Left hindlimb (tissue), 1 donor: ENCODE measurements at regions not wholly inside any gene's neighbourhood (a gene's known extent, or its start where the extent isn't known, plus 50 kb on each side); places are given as distances from the start of the nearest gene placed in this dataset.

Source experiments
- DNase-seq: peaks from one replicate; pipeline ENCODE4 v3.0.0-alpha.2; 2018

DNA sequence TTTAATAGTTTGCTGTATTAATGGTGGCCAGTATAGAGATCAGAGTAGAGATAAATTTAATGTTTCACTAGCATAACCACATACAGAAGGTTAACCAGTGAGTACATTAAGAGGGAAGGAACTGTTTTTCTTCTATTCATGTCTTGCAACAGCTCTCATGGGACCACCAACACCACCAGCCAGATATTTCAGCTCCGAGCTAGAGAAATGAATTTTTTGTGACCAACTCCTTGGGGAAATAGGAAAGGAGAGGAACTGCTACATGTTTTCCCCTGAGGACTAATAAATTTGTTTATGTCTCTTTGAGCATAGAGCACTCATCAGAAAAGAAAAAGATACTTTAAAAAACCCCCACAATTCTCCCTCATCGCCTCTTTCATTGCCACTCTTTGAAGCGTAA, 247.5 kb downstream of the MBNL1 start:
- DNase-seq = no peak

DNA sequence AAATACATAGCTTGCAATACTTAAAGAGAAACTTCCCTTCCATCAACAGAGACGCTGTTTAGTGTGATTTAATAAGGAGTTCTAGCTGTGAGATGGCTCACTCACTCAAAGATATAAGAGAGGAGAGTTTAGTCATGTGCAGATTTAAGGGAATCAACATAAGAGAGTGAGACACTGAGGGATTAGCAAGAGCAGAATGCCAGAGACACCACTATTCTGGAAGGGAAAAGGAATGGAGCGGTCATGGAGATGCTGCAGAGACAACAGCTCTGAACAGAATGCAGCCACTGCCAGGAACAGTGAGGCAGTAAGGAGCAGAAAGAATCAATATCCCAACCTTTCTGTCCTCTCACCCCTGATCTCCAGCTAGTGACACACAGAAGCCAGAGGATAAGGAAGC, 248.8 kb downstream of the MBNL1 start:
- DNase-seq = no peak

DNA sequence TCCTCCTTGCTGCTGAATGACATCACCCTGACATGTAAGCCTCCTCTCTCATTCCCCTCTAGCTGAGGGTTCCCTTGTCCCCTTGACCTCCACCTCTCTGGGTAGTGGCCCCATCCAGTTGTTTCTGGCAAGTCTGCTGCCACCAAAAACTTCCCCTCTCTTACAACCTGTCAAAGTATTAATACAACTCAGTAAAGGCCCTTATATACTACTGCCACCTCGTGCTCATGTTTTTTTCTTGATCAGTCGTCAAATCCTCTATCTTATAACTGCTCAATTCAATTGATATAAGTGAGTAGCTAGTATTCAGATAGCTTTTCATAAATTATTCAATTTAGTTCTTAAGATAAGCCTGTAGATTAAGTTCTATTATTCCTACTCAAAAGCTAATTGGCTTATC, 249.6 kb downstream of the MBNL1 start:
- no peak for DNase-seq

DNA sequence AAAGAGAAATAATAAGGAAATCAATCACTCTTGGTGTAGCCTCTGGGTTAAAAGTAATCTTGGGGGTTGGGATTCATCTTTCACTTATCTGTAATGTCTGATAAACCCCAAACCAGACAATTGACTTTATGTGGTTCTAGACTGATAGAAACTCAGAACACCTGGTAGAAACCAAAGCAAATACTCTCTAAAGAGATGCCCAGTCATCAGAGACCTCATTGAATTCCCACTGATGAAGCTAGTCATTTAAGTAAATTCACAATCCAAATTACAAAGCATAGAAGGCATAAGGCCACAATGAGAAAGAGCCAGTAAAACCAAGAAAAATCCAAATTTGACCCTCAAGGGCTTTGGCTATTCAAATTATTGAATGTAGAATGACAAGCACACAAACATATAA, 250.6 kb downstream of the MBNL1 start:
- no peak for DNase-seq

DNA sequence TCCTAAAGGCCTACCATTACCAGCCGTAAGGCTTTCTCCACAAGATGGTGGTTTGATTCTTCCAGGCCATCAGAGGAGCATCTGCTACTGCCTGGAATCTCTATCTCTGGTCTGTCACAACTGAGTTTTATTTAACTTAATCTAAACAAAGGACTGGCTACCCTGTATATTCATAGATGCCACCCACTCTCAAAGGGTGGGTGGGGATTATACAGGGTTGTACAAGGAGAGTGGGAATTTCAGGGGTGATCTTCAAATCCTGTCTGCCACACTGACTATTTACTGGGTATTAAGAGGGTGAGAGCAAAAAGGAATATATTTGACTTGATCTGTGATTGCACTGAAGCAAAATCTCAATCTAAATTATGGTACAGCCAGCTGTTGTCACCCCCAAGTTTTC, 253.3 kb downstream of the MBNL1 start:
- DNase-seq = no peak

DNA sequence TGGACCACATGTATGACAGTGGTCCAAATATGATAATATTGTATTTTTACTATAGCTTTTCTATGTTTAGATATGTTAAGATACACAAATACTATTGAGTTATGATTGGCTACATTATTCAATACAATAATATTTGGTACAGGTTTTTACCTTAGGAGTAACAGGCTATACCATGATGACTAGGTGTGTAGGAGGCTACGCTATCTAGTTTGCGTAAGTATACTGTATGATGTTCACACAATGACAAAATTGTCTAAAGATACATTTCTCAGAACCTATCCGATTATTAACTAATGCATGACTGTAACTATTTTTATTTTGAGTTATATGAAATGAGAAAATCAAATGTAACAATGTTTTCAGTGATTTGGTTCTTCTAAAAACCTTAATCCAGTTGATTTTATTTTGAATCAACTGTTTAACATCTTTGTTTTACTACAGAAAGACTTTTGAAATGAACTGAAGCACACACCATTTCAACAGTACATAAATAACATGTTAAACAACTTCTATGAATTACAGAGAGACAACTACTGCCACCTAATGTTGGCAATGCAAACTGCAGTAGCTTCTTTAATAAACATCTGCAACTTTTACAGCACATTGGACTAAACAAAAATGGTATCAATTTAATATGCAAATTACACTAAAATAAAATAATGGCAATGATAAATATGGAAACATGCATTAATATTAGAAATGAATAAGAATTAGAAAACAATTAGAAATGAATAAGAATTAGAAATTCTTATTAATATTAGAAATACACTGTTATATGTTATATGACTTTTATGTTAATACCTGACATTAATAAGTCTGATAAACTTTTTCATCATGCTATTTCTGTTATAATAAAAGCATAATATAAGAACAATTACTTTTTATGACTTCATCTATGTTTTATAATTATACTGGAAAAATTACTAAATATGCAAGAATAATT, 255.7 kb downstream of the MBNL1 start:
- DNase-seq = no peak

DNA sequence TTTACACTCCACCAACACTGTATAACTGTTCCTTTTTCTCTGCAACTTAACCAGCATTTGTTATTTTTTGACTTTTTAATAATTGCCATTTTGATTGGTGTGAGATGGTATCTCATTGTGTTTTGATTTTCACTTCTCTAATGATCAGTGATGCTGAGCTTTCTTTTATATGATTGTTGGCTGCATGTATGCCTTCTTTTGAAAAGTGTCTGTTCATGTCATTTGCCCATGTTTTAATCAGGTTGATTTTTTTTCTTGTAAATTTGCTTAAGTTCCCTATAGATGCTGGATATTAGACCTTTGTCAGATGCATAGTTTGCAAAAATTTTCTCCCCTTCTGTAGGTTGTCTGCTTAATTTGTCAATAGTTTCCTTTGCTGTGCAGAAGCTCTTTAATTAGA, 263.0 kb downstream of the MBNL1 start:
- DNase-seq = no peak

DNA sequence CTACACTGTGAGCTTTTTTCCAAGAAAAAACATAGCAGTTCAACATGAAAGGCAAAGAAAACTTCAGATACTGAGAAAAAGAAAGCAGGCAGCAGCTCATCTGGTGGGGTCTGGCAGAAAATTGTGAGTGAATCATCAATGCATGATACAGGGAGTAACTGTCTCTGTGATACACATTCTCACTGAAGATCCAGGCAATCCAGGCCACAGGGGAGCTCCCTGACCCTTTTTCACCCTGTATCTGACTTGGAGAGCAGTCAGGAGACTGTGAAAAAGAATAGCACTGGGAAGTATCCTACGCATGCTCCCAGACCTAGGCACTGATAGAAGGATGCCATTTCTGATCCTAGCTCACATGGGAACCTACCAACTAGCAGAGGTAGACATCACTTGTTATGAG, 269.8 kb downstream of the MBNL1 start:
- no peak for DNase-seq

DNA sequence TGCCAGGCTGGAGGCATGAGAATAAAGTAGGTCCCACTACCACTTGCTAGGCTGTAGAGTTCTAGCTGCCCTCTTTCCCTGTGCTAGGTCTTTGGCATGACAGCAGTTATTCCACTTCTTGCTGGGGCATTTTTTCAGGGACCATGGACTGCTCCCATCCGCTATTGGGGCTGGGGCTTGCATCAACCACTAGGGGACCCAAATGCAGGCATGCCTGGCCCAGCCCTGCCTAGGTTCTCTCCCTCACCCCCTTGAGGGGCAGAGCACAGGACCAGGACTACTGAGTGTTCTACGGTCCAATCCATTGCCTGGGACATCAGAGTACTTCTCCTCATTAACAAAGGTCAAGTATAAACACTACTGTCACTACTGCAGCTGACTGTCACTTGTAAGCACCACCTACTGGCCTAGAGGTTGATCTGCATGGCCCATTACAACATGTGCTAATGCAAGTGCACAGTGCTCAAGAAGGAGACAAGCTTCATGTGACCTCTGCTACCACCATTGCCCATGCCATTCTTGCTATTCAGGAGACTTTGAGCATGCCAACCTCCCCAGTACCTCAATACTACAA, 270.5 kb downstream of the MBNL1 start:
- DNase-seq = no peak

DNA sequence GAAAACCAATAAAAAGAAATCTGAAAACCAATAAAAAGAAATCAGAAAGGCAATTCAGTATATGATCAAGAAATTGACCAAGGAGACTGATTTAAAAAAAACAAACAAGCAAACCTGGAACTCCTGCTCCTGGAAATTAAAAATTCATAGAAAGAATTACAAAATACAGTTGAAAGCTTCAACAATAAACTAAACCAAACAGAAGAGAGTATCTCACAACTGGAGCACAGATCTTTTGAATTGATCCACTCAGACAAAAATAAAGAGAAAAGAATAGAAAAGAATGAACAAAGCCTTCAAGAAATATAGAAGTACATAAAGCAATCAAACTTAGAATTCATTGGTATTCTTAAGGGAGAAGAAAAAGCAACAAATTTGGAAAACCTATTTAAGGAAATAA, 271.4 kb downstream of the MBNL1 start:
- no peak for DNase-seq

DNA sequence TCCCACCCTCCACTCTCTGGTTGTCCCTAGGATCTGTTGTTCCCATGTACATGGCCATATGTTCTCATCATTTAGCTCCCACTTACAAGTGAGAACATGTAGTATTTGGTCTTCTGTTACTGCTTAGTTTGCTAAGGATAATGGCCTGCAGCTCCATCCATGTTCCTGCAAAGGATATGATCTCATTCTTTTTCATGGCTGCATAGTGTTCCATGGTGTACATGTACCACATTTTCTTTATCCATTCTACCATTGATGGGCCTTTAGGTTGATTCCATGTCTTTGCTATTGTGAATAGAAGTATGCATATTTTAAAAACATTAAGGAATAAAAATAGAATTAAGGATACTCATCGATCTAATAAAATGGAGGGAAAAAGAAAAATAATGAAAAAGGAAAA, 278.4 kb downstream of the MBNL1 start:
- no peak for DNase-seq

DNA sequence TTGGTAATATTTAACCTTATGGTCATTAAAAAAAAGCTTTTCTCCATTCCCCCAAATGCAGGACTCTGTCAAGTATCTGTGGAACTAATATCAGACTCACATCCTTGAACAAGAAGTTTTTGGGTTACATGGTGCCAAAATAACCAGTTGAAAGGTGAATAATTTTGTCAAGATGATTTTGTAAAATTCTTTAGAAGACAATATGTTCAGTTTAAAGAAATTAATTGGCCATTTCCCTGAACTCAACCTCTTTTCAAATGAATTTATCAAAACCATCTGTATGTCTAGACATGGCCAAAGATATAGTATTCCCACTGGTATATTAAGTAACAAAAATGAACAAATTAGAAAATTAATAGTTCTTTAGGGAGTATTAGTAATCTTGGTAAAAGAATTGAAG, 280.5 kb downstream of the MBNL1 start:
- no peak for DNase-seq

DNA sequence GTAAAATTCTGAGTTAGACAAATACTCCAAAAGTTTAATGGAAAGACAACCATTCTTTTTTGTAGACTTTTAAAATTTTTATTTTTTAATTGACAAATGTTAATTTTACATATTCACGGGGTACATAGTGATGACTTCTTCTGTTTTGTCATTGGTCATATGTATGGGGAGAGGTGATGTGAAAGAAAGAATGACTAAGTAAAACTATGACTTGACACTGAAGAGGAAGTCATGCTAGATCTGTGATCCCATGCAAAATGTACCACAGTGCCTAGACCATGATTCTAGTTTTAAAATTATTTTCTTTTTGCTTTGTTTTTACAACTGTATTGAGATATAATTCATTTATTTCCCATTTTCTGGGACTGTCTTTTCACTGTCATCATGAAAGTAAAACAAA, 281.6 kb downstream of the MBNL1 start:
- DNase-seq = no peak

DNA sequence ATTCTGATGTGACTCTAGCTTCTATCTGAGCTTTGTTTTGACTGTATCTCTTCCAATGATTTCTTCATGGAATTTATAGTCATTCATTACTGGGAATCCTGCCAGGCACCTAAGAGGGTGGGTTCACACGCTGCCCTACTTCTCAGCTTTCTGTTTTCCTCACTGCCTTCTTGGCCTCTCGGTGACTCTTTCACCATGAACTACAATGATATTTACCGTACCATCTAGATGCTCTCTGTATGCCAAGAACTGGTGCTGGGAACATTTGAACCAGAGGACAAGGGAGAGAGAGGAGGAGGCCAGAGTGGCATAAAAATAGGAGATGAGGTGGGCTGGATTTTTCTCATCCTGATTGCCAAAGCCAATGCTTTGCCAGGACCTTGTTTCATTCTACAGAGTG, 280.0 kb upstream of the P2RY1 start:
- DNase-seq = no peak

DNA sequence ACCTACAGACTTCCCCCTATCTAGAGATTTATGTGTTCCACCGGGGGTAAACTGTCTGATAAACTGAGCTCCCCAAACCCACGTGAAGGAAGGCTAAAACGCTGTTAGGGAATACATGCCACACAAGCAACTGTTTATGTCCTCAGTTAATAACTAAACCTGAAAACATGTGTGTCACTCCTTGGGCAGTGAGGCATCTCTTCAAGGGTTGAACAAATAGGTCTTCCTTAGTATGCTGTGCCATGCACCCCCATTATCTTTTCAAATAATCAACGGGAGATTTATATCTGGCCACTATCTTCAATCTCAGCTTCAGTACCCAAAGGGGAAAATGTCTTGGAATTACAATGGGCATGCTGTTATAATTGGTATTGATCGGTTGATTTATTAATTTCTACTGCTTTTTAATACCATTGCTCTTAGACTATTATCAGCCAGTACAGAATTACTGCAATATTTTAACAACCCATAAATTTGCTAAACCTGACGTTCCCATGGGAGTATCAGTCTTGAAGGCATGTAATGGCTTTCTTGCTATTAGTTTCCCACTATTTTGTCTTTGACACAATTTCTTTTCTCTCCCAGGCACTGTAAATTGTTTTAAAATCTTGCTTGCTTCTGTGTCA, 279.2 kb upstream of the P2RY1 start:
- DNase-seq = no peak

DNA sequence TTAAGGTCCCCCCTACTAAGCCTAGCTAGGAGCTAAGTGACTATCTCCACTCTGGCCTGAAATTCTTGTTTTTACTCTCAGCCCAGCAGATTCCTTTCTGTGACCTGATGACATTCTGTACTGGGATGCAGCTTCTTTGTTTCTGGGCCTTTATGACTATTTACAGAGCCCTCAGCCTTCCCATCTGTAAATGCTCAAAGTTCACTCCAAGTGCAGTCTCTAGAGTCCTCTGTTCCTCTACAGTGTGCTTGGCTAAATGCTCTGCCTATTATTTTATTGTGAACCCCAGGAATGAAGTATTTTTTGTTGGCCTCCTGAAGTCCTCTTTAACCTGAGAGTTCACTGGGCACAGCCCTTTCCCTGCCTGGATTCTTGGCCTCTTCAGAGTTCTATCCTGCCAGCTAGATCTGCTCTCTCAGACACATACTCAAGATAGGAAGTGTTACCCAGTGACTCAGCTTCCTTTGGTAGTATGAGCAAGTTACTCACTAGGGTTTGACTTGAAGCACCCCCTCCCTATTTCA, 278.1 kb upstream of the P2RY1 start:
- peak; percentile 30 for DNase-seq

DNA sequence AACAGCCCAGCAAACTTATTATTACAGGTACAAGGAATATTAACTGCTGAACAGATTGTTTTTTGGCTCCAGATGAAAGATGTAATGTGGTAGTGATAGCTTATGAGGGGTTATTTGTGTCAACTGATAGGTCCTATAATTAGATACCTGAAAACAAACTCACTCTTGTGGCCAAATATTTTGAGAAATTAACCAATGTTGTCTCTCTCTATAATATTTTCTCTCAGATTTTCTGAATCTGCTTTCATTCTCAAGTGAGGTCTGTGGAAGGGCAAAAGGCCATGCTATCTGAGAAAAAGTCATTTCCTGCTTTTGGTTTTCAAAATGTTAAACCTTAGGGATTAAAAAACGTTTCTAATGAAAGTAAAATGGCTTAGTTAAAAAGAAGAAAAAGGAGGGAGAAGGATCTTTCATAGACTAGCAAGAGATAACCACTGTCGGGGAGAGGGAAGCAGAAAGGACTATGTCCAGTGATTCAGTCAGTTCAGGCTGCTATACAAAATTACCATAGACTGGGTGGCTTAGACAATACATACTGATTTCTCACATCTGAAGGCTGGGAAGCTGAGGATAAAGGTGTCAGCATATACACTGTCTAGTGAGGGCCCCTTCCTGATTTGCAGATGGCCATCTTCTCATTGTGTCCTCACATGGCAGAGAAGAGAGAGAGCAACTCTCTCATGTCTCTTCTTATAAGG, 277.5 kb upstream of the P2RY1 start:
- DNase-seq = no peak

DNA sequence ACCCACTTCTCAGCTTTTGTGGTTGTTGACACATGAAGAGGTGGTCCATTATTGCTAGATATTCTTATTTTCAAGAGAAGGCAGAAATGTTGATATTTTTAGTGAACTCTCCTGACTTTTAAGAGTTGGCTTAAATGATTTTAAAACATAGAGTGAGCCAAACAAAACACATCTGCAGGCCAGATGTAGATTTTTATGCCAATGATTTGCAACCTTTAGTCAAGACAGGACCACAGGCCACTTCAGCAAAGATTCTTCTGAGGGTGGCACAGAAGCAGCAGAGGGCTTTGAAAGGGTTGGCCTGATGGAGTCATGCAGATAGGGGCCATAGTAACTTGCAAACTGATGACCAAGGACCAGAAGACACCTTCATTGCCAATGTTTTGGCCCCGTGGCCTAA, 276.5 kb upstream of the P2RY1 start:
- DNase-seq = no peak

DNA sequence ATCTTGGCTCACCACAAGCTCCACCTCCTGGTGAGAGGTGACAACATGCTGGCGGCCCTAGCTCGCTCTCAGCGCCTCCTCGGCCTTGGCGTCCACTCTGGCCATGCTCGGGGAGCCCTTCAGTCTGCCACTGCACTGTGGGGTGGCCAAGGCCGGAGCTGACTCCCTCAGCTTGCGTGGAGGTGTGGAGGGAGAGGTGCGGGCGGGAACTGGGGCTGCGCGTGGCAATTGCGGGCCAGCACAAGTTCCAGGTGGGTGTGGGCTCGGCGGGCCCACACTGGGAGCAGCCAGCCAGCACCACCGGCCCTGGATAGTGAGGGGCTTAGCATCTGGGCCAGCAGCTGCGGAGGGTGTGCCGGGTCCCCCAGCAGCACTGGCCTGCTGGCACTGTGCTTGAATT, 275.7 kb upstream of the P2RY1 start:
- DNase-seq = no peak

DNA sequence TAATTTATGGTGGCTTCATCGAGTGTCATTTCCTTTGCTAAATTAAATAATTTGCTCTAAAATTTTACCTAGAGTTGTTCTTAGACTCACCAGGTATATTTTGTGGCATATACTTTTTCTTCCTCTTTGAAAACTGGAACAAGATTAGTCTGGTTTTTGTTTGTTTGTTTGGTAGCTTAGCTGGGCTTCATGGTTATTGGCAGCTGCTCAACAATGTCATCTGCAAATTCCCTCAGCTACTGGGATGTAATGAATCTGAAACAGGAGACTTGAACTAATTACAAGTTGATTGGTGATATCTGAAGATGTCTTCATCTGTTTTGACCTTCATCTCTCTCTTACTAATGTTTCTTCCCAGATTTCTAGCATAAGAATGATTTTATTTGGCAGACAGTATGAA, 270.5 kb upstream of the P2RY1 start:
- DNase-seq = no peak

DNA sequence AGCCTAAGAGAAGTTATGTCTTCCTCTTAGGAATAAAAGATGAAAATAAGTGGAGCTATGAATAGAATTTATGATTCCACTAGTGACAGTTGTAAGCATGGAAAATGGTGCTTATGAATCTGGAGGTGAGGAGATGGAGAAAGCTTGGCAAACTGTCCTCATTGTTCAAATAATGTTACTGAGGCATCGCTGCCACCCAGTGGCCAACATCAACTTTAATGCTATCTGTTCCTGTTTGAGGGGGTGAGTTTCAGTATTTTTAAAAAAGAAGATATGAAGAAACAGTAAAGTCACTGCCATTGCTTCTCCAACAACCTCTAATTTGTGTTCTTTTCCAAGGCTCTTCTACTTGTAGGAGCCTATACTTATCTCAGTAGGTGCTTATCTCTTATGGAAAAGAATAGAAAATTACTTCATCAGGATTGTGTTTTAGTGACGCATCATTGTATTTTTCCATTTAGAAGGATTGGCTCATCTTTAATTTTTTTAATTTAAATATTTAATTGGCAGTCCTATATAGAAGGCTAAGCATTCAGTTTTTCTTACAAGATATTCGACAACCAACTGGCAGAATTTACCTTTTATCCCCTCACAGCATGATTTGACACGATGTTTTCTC, 260.4 kb upstream of the P2RY1 start:
- DNase-seq = no peak

DNA sequence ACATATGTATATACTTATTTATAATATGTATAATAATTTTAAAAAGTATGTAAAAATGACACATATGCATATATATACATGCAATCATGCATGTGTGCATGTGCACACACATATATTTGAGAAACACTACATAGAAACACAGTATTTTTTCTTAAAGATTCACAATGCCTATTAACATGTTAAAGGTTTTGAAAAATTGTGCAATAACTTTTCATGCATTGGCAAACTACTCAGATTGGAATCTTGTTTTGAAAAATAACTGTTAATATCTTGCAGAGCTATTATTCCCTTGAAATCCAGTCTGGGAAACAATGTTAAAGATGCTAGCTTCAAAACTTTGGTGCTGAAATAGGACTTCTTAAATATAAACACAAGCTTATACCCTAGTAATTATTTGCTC, 256.2 kb upstream of the P2RY1 start:
- DNase-seq = no peak

DNA sequence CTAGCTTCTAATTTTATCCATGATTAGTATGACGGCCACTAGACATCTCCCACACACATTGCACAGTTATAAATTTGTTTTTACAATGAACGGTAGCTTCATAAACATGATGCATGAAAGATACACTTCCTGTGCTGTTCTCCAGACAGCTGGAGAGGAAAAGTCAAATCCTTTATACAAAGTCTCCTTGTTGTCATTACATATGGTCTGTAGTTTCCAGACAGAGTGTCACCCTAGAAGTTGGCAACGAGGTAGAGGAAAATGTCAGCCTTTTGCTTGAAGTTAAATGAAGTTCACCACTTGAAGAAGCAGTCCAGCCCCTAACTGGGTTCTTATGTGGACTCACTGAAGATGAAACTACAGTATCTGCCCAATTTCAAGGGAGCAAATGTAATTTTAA, 253.0 kb upstream of the P2RY1 start:
- no peak for DNase-seq
